Esophagus squamous epithelium (tissue), 4 donors: ENCODE measurements at regions not wholly inside any gene's neighbourhood (a gene's known extent, or its start where the extent isn't known, plus 50 kb on each side); places are given as distances from the start of the nearest gene placed in this dataset.

Experiments
- POLR2A ChIP-seq, 4 donors: fragments of 450-650 bp; IDR thresholded peaks; one replicate each; pipeline ENCODE4 v1.6.1; 2017; ENCODE audit warnings: antibody characterized with exemption in 4 of 4, mild to moderate bottlenecking in 4 of 4, moderate library complexity in 3 of 4
- TF ChIP-seq, protein P1 (sequence below), 6 experiments: fragments of 450-650 bp in 4 of 6; fragments of 200-600 bp in 2 of 6; sonication (generic) in 2 of 6; IDR thresholded peaks; one replicate each; pipeline ENCODE4 v1.5.1; 2016 to 2019; ENCODE audit warnings: antibody characterized with exemption in 6 of 6, mild to moderate bottlenecking in 4 of 6, moderate library complexity in 4 of 6

DNA sequence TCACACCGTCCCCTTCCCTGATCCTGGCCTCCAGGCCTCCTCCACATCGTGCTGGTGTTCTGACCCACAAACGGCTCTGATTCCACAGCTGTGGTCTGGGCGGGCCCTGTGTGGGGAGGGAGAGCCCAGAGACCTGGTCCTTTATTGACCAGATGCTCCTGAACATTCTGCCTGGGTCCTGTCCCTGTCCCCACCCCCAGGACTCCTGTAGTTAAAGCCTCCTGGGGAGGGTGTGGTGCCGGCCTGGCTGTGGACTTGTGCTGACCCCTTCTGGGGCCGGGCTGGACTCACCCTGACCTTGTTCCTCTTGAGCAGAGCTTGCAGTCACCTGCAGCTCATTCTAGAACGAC is 128.7 kb downstream of the CTTN start:
- TF ChIP-seq, protein P1, sequence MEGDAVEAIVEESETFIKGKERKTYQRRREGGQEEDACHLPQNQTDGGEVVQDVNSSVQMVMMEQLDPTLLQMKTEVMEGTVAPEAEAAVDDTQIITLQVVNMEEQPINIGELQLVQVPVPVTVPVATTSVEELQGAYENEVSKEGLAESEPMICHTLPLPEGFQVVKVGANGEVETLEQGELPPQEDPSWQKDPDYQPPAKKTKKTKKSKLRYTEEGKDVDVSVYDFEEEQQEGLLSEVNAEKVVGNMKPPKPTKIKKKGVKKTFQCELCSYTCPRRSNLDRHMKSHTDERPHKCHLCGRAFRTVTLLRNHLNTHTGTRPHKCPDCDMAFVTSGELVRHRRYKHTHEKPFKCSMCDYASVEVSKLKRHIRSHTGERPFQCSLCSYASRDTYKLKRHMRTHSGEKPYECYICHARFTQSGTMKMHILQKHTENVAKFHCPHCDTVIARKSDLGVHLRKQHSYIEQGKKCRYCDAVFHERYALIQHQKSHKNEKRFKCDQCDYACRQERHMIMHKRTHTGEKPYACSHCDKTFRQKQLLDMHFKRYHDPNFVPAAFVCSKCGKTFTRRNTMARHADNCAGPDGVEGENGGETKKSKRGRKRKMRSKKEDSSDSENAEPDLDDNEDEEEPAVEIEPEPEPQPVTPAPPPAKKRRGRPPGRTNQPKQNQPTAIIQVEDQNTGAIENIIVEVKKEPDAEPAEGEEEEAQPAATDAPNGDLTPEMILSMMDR (IDR thresholded peaks at IDR 0.05) = no peak
- no peak for TF ChIP-seq POLR2A (IDR thresholded peaks at IDR 0.05)
